ENCODE measurements at regions not wholly inside any gene's neighbourhood (a gene's known extent, or its start where the extent isn't known, plus 50 kb on each side); places are given as distances from the start of the nearest gene placed in this dataset.

GRCh38 chr14:66140963-66141362 is 345.2 kb upstream of the CCDC196 start:
- Histone ChIP-seq H2AFZ (ENCODE audit: low read depth, low read length, severe bottlenecking) (no peak overlapping the region), H3K27me3 (ENCODE audit: low read length) (no peaks in the 10 kb centered on the region), H3K9me2 (replicated peaks; ENCODE audit: insufficient read depth, low read length) (no peaks in the 10 kb centered on the region), H3K79me2 (ENCODE audit: insufficient read depth, low read length) (no peaks in the 10 kb centered on the region), H3K9ac (ENCODE audit: low read length) (no peak overlapping the region), H3K9me3 (ENCODE audit: insufficient read depth, low read length) (no peaks in the 10 kb centered on the region), H3K36me3 (ENCODE audit: low read length) (no peaks in the 10 kb centered on the region), H4K20me1 (ENCODE audit: low read depth, low read length) (no peaks in the 10 kb centered on the region), H3K4me2 (ENCODE audit: low read depth, low read length, poor library complexity, severe bottlenecking) (no peak overlapping the region), H3F3A (ENCODE audit: insufficient read depth) (no peaks in the 10 kb centered on the region), H3K4me3 (ENCODE audit: insufficient read depth, low read length, poor library complexity, severe bottlenecking) (no peak overlapping the region), H3K27ac (ENCODE audit: low read depth, low read length) (no peak overlapping the region)
- TF ChIP-seq CTCF (IDR thresholded peaks at IDR 0.05; ENCODE audit: insufficient read depth, low read length, poor library complexity, severe bottlenecking) (no peak), EZH2phosphoT487 (conservative IDR thresholded peaks at IDR 0.05; ENCODE audit: low read length) (no peak)

GRCh38 chr14:66141733-66142132 is 344.4 kb upstream of the CCDC196 start:
- Histone ChIP-seq H3K9ac (ENCODE audit: low read length) (no peak overlapping the region), H3K79me2 (ENCODE audit: insufficient read depth, low read length) (no peaks in the 10 kb centered on the region), H2AFZ (ENCODE audit: low read depth, low read length, severe bottlenecking) (no peak overlapping the region), H3K36me3 (ENCODE audit: low read length) (no peaks in the 10 kb centered on the region), H3K9me3 (ENCODE audit: insufficient read depth, low read length) (no peaks in the 10 kb centered on the region), H3K27me3 (ENCODE audit: low read length) (no peaks in the 10 kb centered on the region), H3K9me2 (replicated peaks; ENCODE audit: insufficient read depth, low read length) (no peaks in the 10 kb centered on the region), H3K27ac (ENCODE audit: low read depth, low read length) (no peak overlapping the region), H3K4me2 (ENCODE audit: low read depth, low read length, poor library complexity, severe bottlenecking) (no peak overlapping the region), H3K4me3 (ENCODE audit: insufficient read depth, low read length, poor library complexity, severe bottlenecking) (no peak overlapping the region), H4K20me1 (ENCODE audit: low read depth, low read length) (no peaks in the 10 kb centered on the region), H3F3A (ENCODE audit: insufficient read depth) (no peaks in the 10 kb centered on the region)
- no peak for TF ChIP-seq CTCF (IDR thresholded peaks at IDR 0.05; ENCODE audit: insufficient read depth, low read length, poor library complexity, severe bottlenecking)
- no peak for TF ChIP-seq EZH2phosphoT487 (conservative IDR thresholded peaks at IDR 0.05; ENCODE audit: low read length)

GRCh38 chr14:66143387-66144112 is 342.6 kb upstream of the CCDC196 start:
- no peaks in the 10 kb centered on the region for H4K20me1 ChIP-seq (ENCODE audit: low read depth, low read length)
- no peaks in the 10 kb centered on the region for H3K9me2 ChIP-seq (replicated peaks; ENCODE audit: insufficient read depth, low read length)
- H3K4me3 ChIP-seq (ENCODE audit: insufficient read depth, low read length, poor library complexity, severe bottlenecking), result no peak overlapping the region
- H3K36me3 ChIP-seq (ENCODE audit: low read length), result no peaks in the 10 kb centered on the region
- TF ChIP-seq EZH2phosphoT487 (conservative IDR thresholded peaks at IDR 0.05; ENCODE audit: low read length), result no peak
- TF ChIP-seq CTCF (IDR thresholded peaks at IDR 0.05; ENCODE audit: insufficient read depth, low read length, poor library complexity, severe bottlenecking), result no peak
- no peak overlapping the region for H2AFZ ChIP-seq (ENCODE audit: low read depth, low read length, severe bottlenecking)
- no peaks in the 10 kb centered on the region for H3K9me3 ChIP-seq (ENCODE audit: insufficient read depth, low read length)
- H3K79me2 ChIP-seq (ENCODE audit: insufficient read depth, low read length), result no peaks in the 10 kb centered on the region
- no peaks in the 10 kb centered on the region for H3F3A ChIP-seq (ENCODE audit: insufficient read depth)
- H3K27ac ChIP-seq (ENCODE audit: low read depth, low read length), result no peak overlapping the region
- H3K4me2 ChIP-seq (ENCODE audit: low read depth, low read length, poor library complexity, severe bottlenecking), result no peak overlapping the region
- H3K9ac ChIP-seq (ENCODE audit: low read length), result no peak overlapping the region
- H3K27me3 ChIP-seq (ENCODE audit: low read length), result no peaks in the 10 kb centered on the region

Measured in SU-DHL-6 (cell line).